ENCODE measurements at regions not wholly inside any gene's neighbourhood (a gene's known extent, or its start where the extent isn't known, plus 50 kb on each side); places are given as distances from the start of the nearest gene placed in this dataset.

- H3K36me3 ChIP-seq (ENCODE audit: control insufficient read depth in 1 of 2, insufficient read depth in 2 of 2, low read length in 2 of 2) = no peaks in the 10 kb centered on the region
- no peak overlapping the region for H3K27ac ChIP-seq (ENCODE audit: low read depth, low read length)
- H3K9me3 ChIP-seq (ENCODE audit: control insufficient read depth in 1 of 2, low read length in 2 of 2) = no peaks in the 10 kb centered on the region
- no peaks in the 10 kb centered on the region for H3K27me3 ChIP-seq (ENCODE audit: control insufficient read depth in 1 of 2, insufficient read depth in 2 of 2, low read length in 2 of 2)
- no peak overlapping the region for H3K4me3 ChIP-seq (ENCODE audit: low read depth in 1 of 2, low read length in 2 of 2)
- H3K4me1 ChIP-seq (ENCODE audit: control insufficient read depth in 1 of 2, insufficient read depth in 2 of 2, low read length in 2 of 2) = no peaks in the 10 kb centered on the region
- H3K9ac ChIP-seq (ENCODE audit: low read depth in 1 of 2, low read length in 2 of 2) = no peak overlapping the region
These were observed 502.2 kb downstream of the PYDC2 start for GRCh38 chr3:191963182-191963581.

- H3K36me3 ChIP-seq (ENCODE audit: control insufficient read depth in 1 of 2, insufficient read depth in 2 of 2, low read length in 2 of 2) = no peaks in the 10 kb centered on the region
- H3K4me3 ChIP-seq (ENCODE audit: low read depth in 1 of 2, low read length in 2 of 2) = no peak overlapping the region
- no peaks in the 10 kb centered on the region for H3K9me3 ChIP-seq (ENCODE audit: control insufficient read depth in 1 of 2, low read length in 2 of 2)
- no peaks in the 10 kb centered on the region for H3K4me1 ChIP-seq (ENCODE audit: control insufficient read depth in 1 of 2, insufficient read depth in 2 of 2, low read length in 2 of 2)
- H3K9ac ChIP-seq (ENCODE audit: low read depth in 1 of 2, low read length in 2 of 2) = no peak overlapping the region
- no peaks in the 10 kb centered on the region for H3K27me3 ChIP-seq (ENCODE audit: control insufficient read depth in 1 of 2, insufficient read depth in 2 of 2, low read length in 2 of 2)
- H3K27ac ChIP-seq (ENCODE audit: low read depth, low read length) = no peak overlapping the region
These were observed 505.6 kb downstream of the PYDC2 start for GRCh38 chr3:191966556-191966955.

- H3K9ac ChIP-seq (ENCODE audit: low read depth in 1 of 2, low read length in 2 of 2) = no peak overlapping the region
- H3K36me3 ChIP-seq (ENCODE audit: control insufficient read depth in 1 of 2, insufficient read depth in 2 of 2, low read length in 2 of 2) = no peaks in the 10 kb centered on the region
- no peaks in the 10 kb centered on the region for H3K4me1 ChIP-seq (ENCODE audit: control insufficient read depth in 1 of 2, insufficient read depth in 2 of 2, low read length in 2 of 2)
- H3K27ac ChIP-seq (ENCODE audit: low read depth, low read length) = no peak overlapping the region
- H3K27me3 ChIP-seq (ENCODE audit: control insufficient read depth in 1 of 2, insufficient read depth in 2 of 2, low read length in 2 of 2) = no peaks in the 10 kb centered on the region
- H3K4me3 ChIP-seq (ENCODE audit: low read depth in 1 of 2, low read length in 2 of 2) = no peak overlapping the region
- no peaks in the 10 kb centered on the region for H3K9me3 ChIP-seq (ENCODE audit: control insufficient read depth in 1 of 2, low read length in 2 of 2)
These were observed 507.3 kb downstream of the PYDC2 start for GRCh38 chr3:191968299-191968698.

DNA sequence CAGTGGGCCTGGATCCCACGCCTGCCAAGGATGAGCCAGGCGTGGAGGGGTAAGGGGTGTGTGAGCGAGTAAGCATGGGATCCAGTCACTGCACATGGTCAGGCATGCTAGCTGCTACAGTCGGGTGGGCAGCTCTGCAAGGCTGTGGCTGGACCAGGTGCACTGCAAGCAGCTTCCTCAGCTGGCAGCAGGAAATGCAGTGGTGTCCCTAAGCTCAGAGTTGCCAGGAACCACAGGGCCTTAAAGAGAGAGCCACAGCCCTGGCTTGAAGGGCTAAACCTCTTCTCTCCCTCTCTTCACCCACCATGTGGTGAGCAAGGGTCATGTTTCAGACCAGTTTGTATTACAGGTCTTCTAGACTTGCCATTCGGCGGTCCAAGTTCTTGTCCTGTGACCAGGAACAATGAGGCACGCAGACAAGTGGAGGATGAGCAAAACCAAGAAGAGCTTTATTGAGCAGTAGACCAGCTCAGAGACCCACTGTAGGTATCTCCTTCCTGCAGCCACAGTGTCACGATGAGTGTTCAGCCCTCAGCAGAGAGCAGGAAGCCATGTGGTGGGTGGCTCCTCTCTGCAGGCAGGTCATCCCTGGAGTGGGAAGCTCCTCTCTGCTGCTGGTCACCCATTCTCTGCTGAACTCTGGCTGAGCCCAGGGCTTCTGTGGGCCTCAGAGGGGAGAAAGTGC lies 511.9 kb downstream of the PYDC2 start:
- no peaks in the 10 kb centered on the region for H3K4me1 ChIP-seq (ENCODE audit: control insufficient read depth in 1 of 2, insufficient read depth in 2 of 2, low read length in 2 of 2)
- no peak overlapping the region for H3K4me3 ChIP-seq (ENCODE audit: low read depth in 1 of 2, low read length in 2 of 2)
- no peak overlapping the region for H3K27ac ChIP-seq (ENCODE audit: low read depth, low read length)
- no peaks in the 10 kb centered on the region for H3K36me3 ChIP-seq (ENCODE audit: control insufficient read depth in 1 of 2, insufficient read depth in 2 of 2, low read length in 2 of 2)
- no peaks in the 10 kb centered on the region for H3K9me3 ChIP-seq (ENCODE audit: control insufficient read depth in 1 of 2, low read length in 2 of 2)
- H3K27me3 ChIP-seq (ENCODE audit: control insufficient read depth in 1 of 2, insufficient read depth in 2 of 2, low read length in 2 of 2) = no peaks in the 10 kb centered on the region
- no peak overlapping the region for H3K9ac ChIP-seq (ENCODE audit: low read depth in 1 of 2, low read length in 2 of 2)

DNA sequence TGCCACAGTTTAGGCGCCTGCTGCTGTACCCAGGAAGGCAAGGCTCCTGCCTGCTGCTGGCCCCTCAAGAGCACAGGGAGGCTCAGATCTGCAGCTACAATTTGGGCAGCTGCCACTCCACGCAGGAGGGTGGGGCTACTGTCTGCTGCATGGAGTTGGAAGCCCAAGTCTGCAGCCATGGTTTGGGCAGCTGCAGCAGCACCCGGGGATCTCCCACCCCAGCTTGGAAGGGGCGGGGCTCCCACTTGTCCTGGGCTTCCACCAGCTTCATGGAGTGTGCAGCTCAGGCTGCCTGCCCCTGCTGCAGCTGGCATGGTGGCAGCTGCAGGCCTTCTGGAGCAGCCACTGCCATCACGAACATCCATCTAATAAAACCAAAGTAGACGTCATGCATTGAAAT lies 512.9 kb downstream of the PYDC2 start:
- Histone ChIP-seq H3K27me3 (ENCODE audit: control insufficient read depth in 1 of 2, insufficient read depth in 2 of 2, low read length in 2 of 2) (no peaks in the 10 kb centered on the region), H3K9ac (ENCODE audit: low read depth in 1 of 2, low read length in 2 of 2) (no peak overlapping the region), H3K4me3 (ENCODE audit: low read depth in 1 of 2, low read length in 2 of 2) (no peak overlapping the region), H3K36me3 (ENCODE audit: control insufficient read depth in 1 of 2, insufficient read depth in 2 of 2, low read length in 2 of 2) (no peaks in the 10 kb centered on the region), H3K9me3 (ENCODE audit: control insufficient read depth in 1 of 2, low read length in 2 of 2) (no peaks in the 10 kb centered on the region), H3K4me1 (ENCODE audit: control insufficient read depth in 1 of 2, insufficient read depth in 2 of 2, low read length in 2 of 2) (no peaks in the 10 kb centered on the region), H3K27ac (ENCODE audit: low read depth, low read length) (no peak overlapping the region)

DNA sequence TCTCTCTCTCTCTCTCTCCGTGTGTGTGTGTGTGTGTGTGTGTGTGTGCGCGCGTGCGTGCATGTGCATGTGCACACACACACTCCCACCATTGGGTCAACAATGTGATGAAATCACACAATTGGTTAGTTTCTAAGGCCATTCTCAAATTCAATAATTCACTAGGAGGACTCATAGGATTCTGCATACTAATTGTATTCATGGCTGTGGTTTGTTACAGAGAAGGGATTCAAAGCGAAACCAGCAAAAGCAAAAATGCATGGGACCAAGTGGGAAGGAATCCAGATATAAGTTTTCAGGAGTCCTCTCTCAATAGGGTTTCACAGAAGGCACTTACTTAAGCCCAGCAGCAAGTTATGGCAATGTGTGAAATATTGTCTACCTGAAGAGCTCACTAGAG lies 515.0 kb downstream of the PYDC2 start:
- Histone ChIP-seq H3K9me3 (ENCODE audit: control insufficient read depth in 1 of 2, low read length in 2 of 2) (no peaks in the 10 kb centered on the region), H3K36me3 (ENCODE audit: control insufficient read depth in 1 of 2, insufficient read depth in 2 of 2, low read length in 2 of 2) (no peaks in the 10 kb centered on the region), H3K4me3 (ENCODE audit: low read depth in 1 of 2, low read length in 2 of 2) (no peak overlapping the region), H3K27ac (ENCODE audit: low read depth, low read length) (no peak overlapping the region), H3K27me3 (ENCODE audit: control insufficient read depth in 1 of 2, insufficient read depth in 2 of 2, low read length in 2 of 2) (no peaks in the 10 kb centered on the region), H3K4me1 (ENCODE audit: control insufficient read depth in 1 of 2, insufficient read depth in 2 of 2, low read length in 2 of 2) (no peaks in the 10 kb centered on the region), H3K9ac (ENCODE audit: low read depth in 1 of 2, low read length in 2 of 2) (no peak overlapping the region)

DNA sequence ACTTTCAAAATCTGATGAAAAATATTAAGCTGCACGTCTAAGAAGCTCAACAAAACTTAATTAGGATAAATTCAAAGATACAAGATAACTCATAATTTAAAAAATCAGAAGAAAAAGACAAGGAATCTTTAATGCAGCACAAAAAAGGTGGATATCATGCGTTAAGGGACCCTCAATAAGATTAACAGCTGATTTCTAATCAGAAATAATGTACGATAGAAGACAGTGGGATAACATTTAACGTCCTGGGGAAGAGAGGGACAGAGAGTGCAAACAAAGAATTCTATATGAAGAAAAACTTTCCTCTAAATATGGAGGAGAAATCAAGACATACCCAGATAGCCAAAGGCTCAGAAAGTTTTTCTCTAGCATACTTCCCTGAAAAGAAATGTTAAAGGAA lies 519.5 kb downstream of the PYDC2 start:
- Histone ChIP-seq H3K4me3 (ENCODE audit: low read depth in 1 of 2, low read length in 2 of 2) (no peak overlapping the region), H3K9ac (ENCODE audit: low read depth in 1 of 2, low read length in 2 of 2) (no peak overlapping the region), H3K27ac (ENCODE audit: low read depth, low read length) (no peak overlapping the region), H3K9me3 (ENCODE audit: control insufficient read depth in 1 of 2, low read length in 2 of 2) (peaks cover 0 to 2% of the 10 kb centered on the region in 2 donors), H3K4me1 (ENCODE audit: control insufficient read depth in 1 of 2, insufficient read depth in 2 of 2, low read length in 2 of 2) (no peaks in the 10 kb centered on the region), H3K36me3 (ENCODE audit: control insufficient read depth in 1 of 2, insufficient read depth in 2 of 2, low read length in 2 of 2) (no peaks in the 10 kb centered on the region), H3K27me3 (ENCODE audit: control insufficient read depth in 1 of 2, insufficient read depth in 2 of 2, low read length in 2 of 2) (no peaks in the 10 kb centered on the region)

DNA sequence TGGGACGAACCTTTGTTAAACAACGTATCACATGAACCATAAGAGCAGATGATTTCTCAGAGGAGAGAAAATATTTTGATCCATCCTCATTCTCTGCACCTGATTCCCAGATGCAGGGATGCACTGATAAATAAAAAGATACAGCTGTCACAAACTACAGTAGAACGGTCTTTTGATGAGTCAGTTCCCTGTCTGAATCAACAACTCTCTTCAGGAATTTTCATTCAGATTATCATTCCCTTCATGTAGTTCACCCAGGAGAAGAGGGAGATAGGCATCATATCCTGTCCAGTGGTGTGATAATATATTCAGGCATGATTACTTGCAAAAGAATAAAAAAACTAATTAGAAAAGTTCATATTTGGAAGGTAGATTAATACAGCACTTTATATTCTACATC lies 521.5 kb downstream of the PYDC2 start:
- no peaks in the 10 kb centered on the region for H3K27me3 ChIP-seq (ENCODE audit: control insufficient read depth in 1 of 2, insufficient read depth in 2 of 2, low read length in 2 of 2)
- H3K27ac ChIP-seq (ENCODE audit: low read depth, low read length) = no peak overlapping the region
- H3K4me1 ChIP-seq (ENCODE audit: control insufficient read depth in 1 of 2, insufficient read depth in 2 of 2, low read length in 2 of 2) = no peaks in the 10 kb centered on the region
- H3K4me3 ChIP-seq (ENCODE audit: low read depth in 1 of 2, low read length in 2 of 2) = no peak overlapping the region
- no peaks in the 10 kb centered on the region for H3K36me3 ChIP-seq (ENCODE audit: control insufficient read depth in 1 of 2, insufficient read depth in 2 of 2, low read length in 2 of 2)
- H3K9ac ChIP-seq (ENCODE audit: low read depth in 1 of 2, low read length in 2 of 2) = no peak overlapping the region
- H3K9me3 ChIP-seq (ENCODE audit: control insufficient read depth in 1 of 2, low read length in 2 of 2) = peaks cover 0 to 2% of the 10 kb centered on the region in 2 donors

DNA sequence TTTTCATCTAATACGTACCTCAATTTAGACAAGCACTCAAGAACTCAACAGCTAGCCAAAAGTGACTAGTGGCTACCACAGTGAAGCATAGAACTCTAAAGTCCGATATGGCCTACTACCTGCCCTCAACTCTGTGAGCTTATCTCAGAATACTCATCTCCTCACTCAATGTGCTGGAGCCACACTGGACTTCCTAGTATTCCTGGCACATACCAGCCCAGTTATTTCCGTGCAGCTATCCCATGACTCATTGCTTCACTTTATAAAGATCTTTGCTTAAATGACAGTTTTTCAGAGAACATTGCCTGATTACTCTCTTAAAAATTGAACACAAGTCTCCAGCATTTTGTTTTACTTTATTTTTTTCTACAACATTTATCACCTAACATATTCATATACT lies 524.7 kb downstream of the PYDC2 start:
- Histone ChIP-seq H3K4me3 (ENCODE audit: low read depth in 1 of 2, low read length in 2 of 2) (no peak overlapping the region), H3K27ac (ENCODE audit: low read depth, low read length) (no peak overlapping the region), H3K36me3 (ENCODE audit: control insufficient read depth in 1 of 2, insufficient read depth in 2 of 2, low read length in 2 of 2) (no peaks in the 10 kb centered on the region), H3K4me1 (ENCODE audit: control insufficient read depth in 1 of 2, insufficient read depth in 2 of 2, low read length in 2 of 2) (no peaks in the 10 kb centered on the region), H3K27me3 (ENCODE audit: control insufficient read depth in 1 of 2, insufficient read depth in 2 of 2, low read length in 2 of 2) (no peaks in the 10 kb centered on the region), H3K9ac (ENCODE audit: low read depth in 1 of 2, low read length in 2 of 2) (no peak overlapping the region), H3K9me3 (ENCODE audit: control insufficient read depth in 1 of 2, low read length in 2 of 2) (peaks cover 0 to 2% of the 10 kb centered on the region in 2 donors)

GRCh38 chr3:191987831-191988350 lies 526.9 kb downstream of the PYDC2 start:
- Histone ChIP-seq H3K27ac (ENCODE audit: low read depth, low read length) (no peak overlapping the region), H3K9ac (ENCODE audit: low read depth in 1 of 2, low read length in 2 of 2) (no peak overlapping the region), H3K4me1 (ENCODE audit: control insufficient read depth in 1 of 2, insufficient read depth in 2 of 2, low read length in 2 of 2) (no peaks in the 10 kb centered on the region), H3K9me3 (ENCODE audit: control insufficient read depth in 1 of 2, low read length in 2 of 2) (no peaks in the 10 kb centered on the region), H3K36me3 (ENCODE audit: control insufficient read depth in 1 of 2, insufficient read depth in 2 of 2, low read length in 2 of 2) (no peaks in the 10 kb centered on the region), H3K27me3 (ENCODE audit: control insufficient read depth in 1 of 2, insufficient read depth in 2 of 2, low read length in 2 of 2) (no peaks in the 10 kb centered on the region), H3K4me3 (ENCODE audit: low read depth in 1 of 2, low read length in 2 of 2) (no peak overlapping the region)

Measured in duodenal mucosa (tissue), 2 donors.